ENCODE measurements at regions not wholly inside any gene's neighbourhood (a gene's known extent, or its start where the extent isn't known, plus 50 kb on each side); places are given as distances from the start of the nearest gene placed in this dataset.

DNA sequence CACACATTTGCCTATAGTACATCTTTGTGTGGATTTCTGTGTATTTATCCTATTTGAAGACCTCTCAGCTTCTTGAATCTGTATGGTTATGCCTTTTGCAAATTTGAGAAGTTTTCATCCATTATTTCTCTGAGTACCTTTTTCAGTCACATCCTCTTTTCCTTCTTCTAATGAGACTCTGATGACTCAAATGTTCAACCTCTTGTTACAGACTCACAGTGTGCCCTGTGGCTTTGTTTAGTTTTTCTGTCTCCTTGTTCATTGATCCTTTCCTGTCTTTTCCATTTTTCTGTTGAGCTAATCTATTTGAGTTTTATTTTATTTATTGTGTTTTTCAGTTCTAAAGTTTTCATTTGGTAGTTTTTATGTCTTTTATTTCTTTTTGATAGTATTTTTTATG lies 87.0 kb upstream of the LRP1B start:
- no peak for FAIRE-seq

GRCh38 chr2:142200062-142200461 lies 69.2 kb upstream of the LRP1B start:
- no peak for FAIRE-seq

DNA sequence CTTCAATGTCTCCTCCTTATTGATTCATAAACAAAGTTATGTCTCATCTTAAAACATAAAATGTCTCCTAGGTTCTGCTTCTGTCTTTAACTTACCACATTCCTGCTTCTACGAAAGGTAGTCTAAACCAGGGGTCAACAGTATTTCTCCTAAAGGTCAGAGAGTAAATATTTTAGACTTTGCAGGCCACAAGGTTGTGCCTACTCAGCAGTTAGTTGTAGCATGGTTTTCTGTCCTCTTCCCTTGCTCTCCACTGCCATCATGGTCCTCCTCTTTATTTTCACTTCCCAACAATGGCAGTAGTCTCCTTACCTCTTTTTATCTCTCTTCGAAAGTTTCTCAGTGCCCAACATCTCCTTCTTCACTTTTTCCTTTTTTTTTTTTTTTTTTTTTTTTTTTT lies 68.3 kb upstream of the LRP1B start:
- FAIRE-seq: no peak

DNA sequence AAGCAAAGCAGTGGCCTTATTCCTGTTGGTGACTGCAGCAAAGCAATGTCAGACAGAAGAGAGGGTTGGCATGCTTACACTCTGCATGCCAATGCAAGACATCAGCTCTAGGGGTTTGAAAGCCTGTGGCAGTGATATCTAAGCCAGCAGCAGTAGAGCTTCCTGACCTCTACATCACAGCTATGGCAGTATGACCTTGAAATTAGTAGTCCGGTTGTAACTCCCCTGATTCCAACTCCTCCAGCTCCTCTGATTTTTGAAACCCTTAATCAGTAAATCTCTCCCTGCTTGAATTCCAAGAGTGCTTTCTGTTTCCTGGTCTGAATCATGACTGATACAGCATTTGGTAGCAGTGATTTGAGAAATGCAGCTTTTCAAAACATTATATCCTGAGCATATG lies 60.0 kb upstream of the LRP1B start:
- no peak for FAIRE-seq

DNA sequence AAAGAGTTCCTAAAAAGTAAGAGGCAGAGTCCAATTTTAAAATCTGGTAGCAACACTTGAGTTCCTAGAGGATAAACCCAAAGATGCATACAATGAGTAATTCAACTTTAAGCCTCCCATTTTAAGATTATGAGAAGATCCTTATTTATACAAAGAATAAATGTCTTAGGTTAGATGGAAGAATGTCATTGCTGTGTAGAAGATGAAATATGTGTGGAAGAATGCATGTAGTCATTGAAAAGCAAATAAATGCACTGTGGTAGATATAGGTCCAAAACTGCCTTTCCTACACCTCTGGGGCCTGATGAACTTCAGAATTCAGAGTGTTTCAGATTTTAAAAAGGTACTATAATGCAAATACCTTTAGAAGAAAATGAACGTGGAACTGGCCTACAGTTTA lies 58.7 kb upstream of the LRP1B start:
- no peak for FAIRE-seq

GRCh38 chr2:142188562-142188961 lies 57.7 kb upstream of the LRP1B start:
- no peak for FAIRE-seq

DNA sequence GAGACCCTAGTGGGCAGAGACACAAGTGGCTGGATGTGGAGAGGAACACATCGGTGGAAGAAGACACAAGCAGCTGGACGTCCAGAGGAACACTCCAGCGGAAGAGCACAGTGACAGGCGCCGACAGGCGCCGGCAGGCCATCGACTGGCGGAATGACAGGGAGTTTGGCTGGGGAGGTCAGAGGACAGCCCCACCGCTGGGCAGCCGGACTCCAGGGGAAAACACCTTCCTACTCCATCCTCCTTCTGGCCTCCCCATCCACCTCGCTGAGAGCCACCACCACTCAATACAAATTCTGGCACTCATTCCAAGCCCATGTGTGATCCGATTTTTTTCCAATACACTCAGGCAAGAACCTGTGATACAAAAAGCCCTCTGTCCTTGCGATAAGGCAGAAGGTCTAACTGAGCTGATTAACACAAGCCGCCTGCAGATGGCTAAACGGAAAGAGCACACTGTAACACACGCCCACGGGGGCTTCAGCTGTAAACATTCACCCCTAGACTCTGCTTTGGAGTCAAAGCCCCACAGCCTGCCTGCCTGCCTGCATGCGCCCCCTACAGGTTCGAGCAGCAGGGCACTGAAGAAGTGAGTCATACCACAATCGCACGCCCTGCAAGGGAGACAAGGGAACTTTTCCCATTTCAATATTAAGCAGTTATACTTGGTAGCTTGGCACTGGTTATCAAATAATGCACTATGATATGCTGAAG lies 50.2 kb upstream of the LRP1B start:
- FAIRE-seq: no peak

All from TTC549 (cell line).